Superior temporal gyrus (tissue), 1 donor: ENCODE measurements at regions not wholly inside any gene's neighbourhood (a gene's known extent, or its start where the extent isn't known, plus 50 kb on each side); places are given as distances from the start of the nearest gene placed in this dataset.
"Not testable (repeated sequence)": the region's sequence is repeated elsewhere in the genome, so short reads cannot be mapped to it uniquely, and the experiment has no call there.

Experiments
- DNase-seq: peaks from one replicate; pipeline ENCODE4 v3.0.0-alpha.2; 2016; ENCODE audit errors: extremely low spot score

GRCh38 chr11:49499117-49499516, 290.7 kb upstream of the FOLH1 start:
- DNase-seq: no peak

- no peak for DNase-seq
These were observed 296.8 kb upstream of the FOLH1 start for GRCh38 chr11:49505231-49505630.

GRCh38 chr11:49526240-49526829, 317.9 kb upstream of the FOLH1 start:
- peak; percentile 58 for DNase-seq

- no peak for DNase-seq
These were observed 324.8 kb upstream of the FOLH1 start for GRCh38 chr11:49533204-49533603.

- not testable (repeated sequence) for DNase-seq
These were observed 330.5 kb upstream of the FOLH1 start for GRCh38 chr11:49538927-49539326.

GRCh38 chr11:49558261-49558847, 350.0 kb upstream of the FOLH1 start:
- DNase-seq: peak; percentile 24

- DNase-seq: not testable (repeated sequence)
These were observed 352.2 kb upstream of the FOLH1 start for GRCh38 chr11:49560593-49560992.

GRCh38 chr11:49561240-49561880, 353.0 kb upstream of the FOLH1 start:
- DNase-seq: peak; percentile 5

- DNase-seq: peak; percentile 28
These were observed 353.9 kb upstream of the FOLH1 start for GRCh38 chr11:49562262-49562661.

- DNase-seq: not testable (repeated sequence)
These were observed 371.1 kb upstream of the FOLH1 start for GRCh38 chr11:49579492-49579891.

GRCh38 chr11:49585495-49585894, 366.7 kb upstream of the OR4C13 start:
- DNase-seq: not testable (repeated sequence)

GRCh38 chr11:49608892-49609291, 343.3 kb upstream of the OR4C13 start:
- not testable (repeated sequence) for DNase-seq

GRCh38 chr11:49623872-49624271, 328.3 kb upstream of the OR4C13 start:
- not testable (repeated sequence) for DNase-seq

GRCh38 chr11:49670705-49671104, 281.5 kb upstream of the OR4C13 start:
- not testable (repeated sequence) for DNase-seq

- not testable (repeated sequence) for DNase-seq
These were observed 250.1 kb upstream of the OR4C13 start for GRCh38 chr11:49702121-49702520.

- not testable (repeated sequence) for DNase-seq
These were observed 201.7 kb upstream of the OR4C13 start for GRCh38 chr11:49750447-49750846.

- DNase-seq: not testable (repeated sequence)
These were observed 201.2 kb upstream of the OR4C13 start for GRCh38 chr11:49750960-49751359.

- DNase-seq: not testable (repeated sequence)
These were observed 171.4 kb upstream of the OR4C13 start for GRCh38 chr11:49780791-49781190.

- DNase-seq: not testable (repeated sequence)
These were observed 170.2 kb upstream of the OR4C13 start for GRCh38 chr11:49782000-49782399.

- DNase-seq: not testable (repeated sequence)
These were observed 168.3 kb upstream of the OR4C13 start for GRCh38 chr11:49783841-49784240.

- not testable (repeated sequence) for DNase-seq
These were observed 162.4 kb upstream of the OR4C13 start for GRCh38 chr11:49789787-49790186.

- DNase-seq: not testable (repeated sequence)
These were observed 153.9 kb upstream of the OR4C13 start for GRCh38 chr11:49798206-49798837.
